ENCODE measurements at regions not wholly inside any gene's neighbourhood (a gene's known extent, or its start where the extent isn't known, plus 50 kb on each side); places are given as distances from the start of the nearest gene placed in this dataset.

GRCh38 chr7:123401295-123401694 is 133.1 kb downstream of the IQUB start:
- Histone ChIP-seq H2AFZ (ENCODE audit: low read depth) (no peak overlapping the region), H3K9me2 (no peaks in the 10 kb centered on the region), H3F3A (replicated peaks; ENCODE audit: insufficient read depth) (no peaks in the 10 kb centered on the region), H4K20me1 (ENCODE audit: insufficient read depth) (no peaks in the 10 kb centered on the region), H3K4me2 (no peak overlapping the region), H3K9ac (no peak overlapping the region), H3K27ac (ENCODE audit: low read depth in 2 of 2, low read length in 1 of 2) (no peak overlapping the region), H3K9me3 (no peaks in the 10 kb centered on the region), H3K36me3 (replicated peaks in 1 of 2; ENCODE audit: control insufficient read depth in 1 of 2, insufficient read depth in 2 of 2, low read length in 1 of 2) (no peaks in the 10 kb centered on the region), H3K4me3 (ENCODE audit: low read depth in 2 of 2, low read length in 1 of 2) (no peak overlapping the region), H3K4me1 (ENCODE audit: control insufficient read depth in 1 of 2, insufficient read depth in 2 of 2, low read depth in 1 of 2, low read length in 1 of 2) (no peaks in the 10 kb centered on the region), H3K79me2 (ENCODE audit: insufficient read depth) (no peaks in the 10 kb centered on the region), H3K27me3 (ENCODE audit: insufficient read depth) (no peaks in the 10 kb centered on the region)
- DNase-seq, result no peak
- TF ChIP-seq SMC3 (IDR thresholded peaks at IDR 0.05; ENCODE audit: low read depth, low read length), result no peak
- TF ChIP-seq REST (IDR thresholded peaks at IDR 0.05; ENCODE audit: low read depth, low read length), result no peak
- TF ChIP-seq TCF12 (IDR thresholded peaks at IDR 0.05), result no peak
- TF ChIP-seq GATA2 (CRISPR knock-in tag; IDR thresholded peaks at IDR 0.05), result no peak
- no peak for TF ChIP-seq JUND (IDR thresholded peaks at IDR 0.05)
- no peak for TF ChIP-seq EP300 (IDR thresholded peaks at IDR 0.05; ENCODE audit: borderline replicate concordance in 1 of 2, low read depth in 1 of 2, low read length in 1 of 2)
- ChIA-PET POLR2A (no interaction called here), CTCF (interaction anchor here (0.5 to 1.0 kb wide), 4 partner anchors 24 to 91 kb away, joined by 3 to 4 read pairs (median 3); no protein-coding TSS in a partner anchor)
- WGBS (ENCODE audit: low lambda C conversion rate), result 40% methylated on average over 6 of the region's 6 CpGs

- H3K9ac ChIP-seq, result no peak overlapping the region
- CTCF ChIA-PET, result interaction anchor here (1.3 kb wide), 1 partner anchor 330 kb away, joined by 3 read pairs; no protein-coding TSS in a partner anchor
- no peaks in the 10 kb centered on the region for H3K9me3 ChIP-seq
- H3K79me2 ChIP-seq (ENCODE audit: insufficient read depth), result no peaks in the 10 kb centered on the region
- no peaks in the 10 kb centered on the region for H3F3A ChIP-seq (replicated peaks; ENCODE audit: insufficient read depth)
- no peaks in the 10 kb centered on the region for H4K20me1 ChIP-seq (ENCODE audit: insufficient read depth)
- H3K27me3 ChIP-seq (ENCODE audit: insufficient read depth), result no peaks in the 10 kb centered on the region
- H3K4me2 ChIP-seq, result no peak overlapping the region
- no peaks in the 10 kb centered on the region for H3K9me2 ChIP-seq
- H3K27ac ChIP-seq (ENCODE audit: low read depth in 2 of 2, low read length in 1 of 2), result no peak overlapping the region
- no peak for DNase-seq
- H2AFZ ChIP-seq (ENCODE audit: low read depth), result no peak overlapping the region
- POLR2A ChIA-PET, result interaction anchor here (0.6 kb wide), 1 partner anchor 38 kb away, joined by 3 read pairs; no protein-coding TSS in a partner anchor
- no peaks in the 10 kb centered on the region for H3K36me3 ChIP-seq (replicated peaks in 1 of 2; ENCODE audit: control insufficient read depth in 1 of 2, insufficient read depth in 2 of 2, low read length in 1 of 2)
- no peaks in the 10 kb centered on the region for H3K4me1 ChIP-seq (ENCODE audit: control insufficient read depth in 1 of 2, insufficient read depth in 2 of 2, low read depth in 1 of 2, low read length in 1 of 2)
- no peak for TF ChIP-seq FOSL2 (IDR thresholded peaks at IDR 0.05; ENCODE audit: borderline replicate concordance, low read depth)
- no peak for TF ChIP-seq SMC3 (IDR thresholded peaks at IDR 0.05; ENCODE audit: low read depth, low read length)
- no peak for TF ChIP-seq ELF1 (IDR thresholded peaks at IDR 0.05)
- TF ChIP-seq FOXM1 (IDR thresholded peaks at IDR 0.05; ENCODE audit: low read depth), result no peak
- no peak for TF ChIP-seq USF1 (IDR thresholded peaks at IDR 0.05; ENCODE audit: borderline replicate concordance, low read depth)
- no peak for TF ChIP-seq USF2 (IDR thresholded peaks at IDR 0.05; ENCODE audit: borderline replicate concordance, low read depth, low read length)
- TF ChIP-seq IRF3 (IDR thresholded peaks at IDR 0.05; ENCODE audit: low read depth, low read length), result no peak
- TF ChIP-seq POLR2AphosphoS5 (IDR thresholded peaks at IDR 0.05; ENCODE audit: low read depth, low read length), result no peak
- no peak for TF ChIP-seq MEF2A (IDR thresholded peaks at IDR 0.05; ENCODE audit: borderline replicate concordance, low read depth)
- no peak overlapping the region for H3K4me3 ChIP-seq (ENCODE audit: low read depth in 2 of 2, low read length in 1 of 2)
These were observed 134.2 kb downstream of the IQUB start for GRCh38 chr7:123400196-123400595.

Measured in SK-N-SH (cell line).